ENCODE measurements at regions not wholly inside any gene's neighbourhood (a gene's known extent, or its start where the extent isn't known, plus 50 kb on each side); places are given as distances from the start of the nearest gene placed in this dataset.

DNA sequence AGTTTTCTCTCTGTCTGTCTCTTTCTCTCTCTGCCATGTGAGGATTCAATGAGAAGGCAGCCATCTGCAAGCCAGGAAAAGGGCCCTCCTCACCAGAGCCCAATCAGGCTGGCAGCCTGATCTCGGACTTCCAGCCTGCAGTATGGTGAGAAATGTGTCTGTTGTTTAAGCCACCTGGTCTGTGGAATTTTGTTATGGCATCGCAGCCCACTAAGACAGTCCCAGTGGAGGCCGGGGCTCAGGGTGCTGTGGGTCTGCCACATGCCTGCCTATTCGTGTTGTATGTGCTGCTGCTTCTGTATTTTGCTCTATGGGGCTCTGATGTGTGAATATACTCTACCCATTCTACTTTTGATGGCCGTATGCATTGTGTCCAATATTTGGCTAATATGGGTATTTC is 139.0 kb upstream of the HS6ST1 start:
- ATAC-seq, result no peak
- H3K4me1 ChIP-seq, result no peaks in the 10 kb centered on the region
- H3K36me3 ChIP-seq, result no peaks in the 10 kb centered on the region
- intact Hi-C loops (cut with DNase I), result no loop called here
- no peak for TF ChIP-seq CTCF (IDR thresholded peaks at IDR 0.05)
- no peaks in the 10 kb centered on the region for H3K27me3 ChIP-seq
- H3K4me3 ChIP-seq, result no peak overlapping the region
- DNase-seq, result no peak
- H3K9me3 ChIP-seq, result no peaks in the 10 kb centered on the region
- H3K27ac ChIP-seq, result no peak overlapping the region

GRCh38 chr2:128458505-128458904 is 139.8 kb upstream of the HS6ST1 start:
- TF ChIP-seq CTCF (IDR thresholded peaks at IDR 0.05), result no peak
- intact Hi-C loops (cut with DNase I), result no loop called here
- no peak overlapping the region for H3K4me3 ChIP-seq
- H3K27me3 ChIP-seq, result no peaks in the 10 kb centered on the region
- H3K27ac ChIP-seq, result no peak overlapping the region
- H3K36me3 ChIP-seq, result no peaks in the 10 kb centered on the region
- H3K4me1 ChIP-seq, result no peaks in the 10 kb centered on the region
- no peaks in the 10 kb centered on the region for H3K9me3 ChIP-seq
- ATAC-seq (no peak), DNase-seq (no peak)

DNA sequence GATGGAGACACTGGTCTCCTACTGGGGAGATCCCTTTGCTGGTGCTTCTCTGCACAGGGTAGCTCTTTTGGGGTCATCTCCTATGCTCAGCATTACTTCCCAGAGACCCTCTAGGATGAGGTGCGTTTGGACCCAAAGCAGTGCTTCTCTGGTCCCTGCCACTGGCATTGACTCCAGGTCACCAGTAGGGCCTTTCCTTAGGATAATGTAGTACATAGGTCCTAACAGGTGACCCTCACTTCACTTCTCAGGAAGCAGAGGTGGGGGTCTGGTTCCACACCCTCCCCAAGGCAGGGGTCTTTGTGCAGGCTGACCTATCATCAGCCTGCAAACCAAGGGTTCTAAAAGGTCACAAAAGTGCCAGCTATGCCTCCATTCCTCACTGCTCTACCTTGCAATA is 145.8 kb upstream of the HS6ST1 start:
- DNase-seq, result no peak
- no peak for TF ChIP-seq CTCF (IDR thresholded peaks at IDR 0.05)
- intact Hi-C loops (cut with DNase I), result no loop called here
- no peak overlapping the region for H3K4me3 ChIP-seq
- H3K9me3 ChIP-seq, result peaks cover 0 to 31% of the 10 kb centered on the region in 2 donors
- no peak overlapping the region for H3K27ac ChIP-seq
- H3K36me3 ChIP-seq, result no peaks in the 10 kb centered on the region
- H3K27me3 ChIP-seq, result no peaks in the 10 kb centered on the region
- H3K4me1 ChIP-seq, result no peaks in the 10 kb centered on the region
- no peak for ATAC-seq

DNA sequence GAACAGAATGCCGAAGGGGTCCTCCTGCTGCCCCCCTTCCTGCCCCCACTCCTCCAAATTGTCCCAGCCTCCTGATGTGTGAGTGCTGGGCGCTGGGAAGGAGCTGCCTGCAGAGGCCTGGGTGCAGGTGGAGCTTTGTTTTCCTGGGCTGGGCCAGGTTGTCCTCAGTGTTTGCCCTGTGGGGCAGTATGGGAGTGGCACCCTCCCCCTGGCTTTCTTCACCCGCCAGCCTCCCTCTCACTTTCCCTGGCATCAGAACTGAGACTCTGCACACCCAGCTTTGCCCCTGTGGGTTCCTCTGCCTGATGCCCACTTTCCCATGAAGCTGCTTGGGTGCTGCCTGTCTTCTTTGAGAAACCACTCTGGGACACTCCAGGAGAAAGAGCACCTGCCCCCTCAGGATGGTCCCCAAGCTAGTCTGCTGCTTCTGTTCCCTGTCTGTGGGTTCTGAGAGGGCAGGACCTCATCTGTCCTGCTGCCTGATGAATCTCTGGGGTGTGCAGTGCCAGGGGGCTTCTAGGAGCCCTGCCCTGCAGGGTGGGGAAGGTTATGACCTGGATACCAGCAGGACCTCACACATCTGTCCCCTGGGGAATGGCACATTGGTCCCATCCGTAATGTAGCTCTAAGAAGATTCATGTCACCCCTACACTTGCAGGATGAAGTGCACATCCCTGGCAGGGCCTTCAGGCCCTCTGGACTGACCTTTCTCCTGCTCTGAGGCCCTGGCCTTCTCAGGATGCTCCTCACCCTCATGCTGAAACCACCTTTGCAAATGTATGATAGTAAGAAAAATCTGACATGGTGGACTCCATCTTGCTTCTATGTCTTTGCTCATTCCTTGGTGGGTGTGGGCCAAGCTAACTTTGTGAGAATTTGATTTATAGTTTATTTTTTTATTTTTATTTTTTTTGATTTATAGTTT is 146.8 kb upstream of the HS6ST1 start:
- intact Hi-C loops (cut with DNase I), result no loop called here
- peaks cover 0 to 42% of the 10 kb centered on the region in 2 donors for H3K9me3 ChIP-seq
- H3K4me3 ChIP-seq, result no peak overlapping the region
- no peaks in the 10 kb centered on the region for H3K36me3 ChIP-seq
- H3K4me1 ChIP-seq, result no peaks in the 10 kb centered on the region
- no peaks in the 10 kb centered on the region for H3K27me3 ChIP-seq
- no peak for ATAC-seq
- DNase-seq, result no peak
- no peak overlapping the region for H3K27ac ChIP-seq
- no peak for TF ChIP-seq CTCF (IDR thresholded peaks at IDR 0.05)

DNA sequence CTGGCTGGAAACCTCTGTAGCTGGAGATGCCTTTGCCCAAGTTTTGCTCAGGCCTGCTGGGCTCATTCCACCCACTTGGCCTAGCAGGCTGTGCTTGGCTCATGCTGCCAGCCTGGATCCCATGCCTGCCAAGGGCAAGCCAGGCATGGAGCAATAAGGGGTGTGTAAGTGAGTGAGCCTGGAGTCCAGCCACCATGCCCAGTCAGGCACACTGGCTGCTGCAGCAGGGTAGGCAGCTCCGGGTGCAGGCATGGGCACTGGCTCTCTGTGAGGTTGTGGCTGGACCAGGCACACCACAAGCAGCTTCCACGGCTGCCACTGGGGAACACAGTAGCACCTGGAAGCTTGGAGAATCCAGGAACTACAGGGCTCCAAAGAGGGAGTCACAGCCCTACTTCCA is 147.7 kb upstream of the HS6ST1 start:
- TF ChIP-seq CTCF (IDR thresholded peaks at IDR 0.05), result no peak
- Histone ChIP-seq H3K36me3 (no peaks in the 10 kb centered on the region), H3K27me3 (no peaks in the 10 kb centered on the region), H3K9me3 (peaks cover 0 to 45% of the 10 kb centered on the region in 2 donors), H3K4me3 (no peak overlapping the region), H3K27ac (no peak overlapping the region), H3K4me1 (no peaks in the 10 kb centered on the region)
- ATAC-seq, result no peak
- intact Hi-C loops (cut with DNase I), result no loop called here
- no peak for DNase-seq
